ENCODE measurements at regions not wholly inside any gene's neighbourhood (a gene's known extent, or its start where the extent isn't known, plus 50 kb on each side); places are given as distances from the start of the nearest gene placed in this dataset.

DNA sequence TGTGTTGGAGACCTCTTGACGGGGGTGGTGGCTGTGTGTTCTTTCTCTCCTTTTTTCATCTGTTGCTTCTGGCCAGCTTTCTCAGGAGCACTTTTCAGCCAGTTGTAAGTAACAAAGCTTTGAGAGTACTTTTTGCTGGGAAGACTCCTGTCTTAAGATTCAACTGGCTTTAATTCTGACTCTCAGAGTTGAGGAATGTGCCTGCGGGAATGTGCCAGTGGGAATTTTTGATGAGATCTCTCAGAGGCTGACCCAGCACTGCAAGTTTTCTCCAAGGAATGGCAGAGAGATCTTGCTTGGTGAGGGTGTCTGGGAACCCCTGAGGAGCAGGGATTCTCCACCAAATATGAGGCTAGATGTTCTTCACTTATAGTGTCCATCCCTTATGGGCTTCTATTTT is 91.6 kb upstream of the OR9Q1 start:
- TF ChIP-seq, protein P1, sequence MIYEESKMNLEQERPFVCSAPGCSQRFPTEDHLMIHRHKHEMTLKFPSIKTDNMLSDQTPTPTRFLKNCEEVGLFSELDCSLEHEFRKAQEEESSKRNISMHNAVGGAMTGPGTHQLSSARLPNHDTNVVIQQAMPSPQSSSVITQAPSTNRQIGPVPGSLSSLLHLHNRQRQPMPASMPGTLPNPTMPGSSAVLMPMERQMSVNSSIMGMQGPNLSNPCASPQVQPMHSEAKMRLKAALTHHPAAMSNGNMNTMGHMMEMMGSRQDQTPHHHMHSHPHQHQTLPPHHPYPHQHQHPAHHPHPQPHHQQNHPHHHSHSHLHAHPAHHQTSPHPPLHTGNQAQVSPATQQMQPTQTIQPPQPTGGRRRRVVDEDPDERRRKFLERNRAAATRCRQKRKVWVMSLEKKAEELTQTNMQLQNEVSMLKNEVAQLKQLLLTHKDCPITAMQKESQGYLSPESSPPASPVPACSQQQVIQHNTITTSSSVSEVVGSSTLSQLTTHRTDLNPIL (CRISPR knock-in tag; IDR thresholded peaks at IDR 0.05; ENCODE audit: low read depth): no peak
- TF ChIP-seq, protein P2, sequence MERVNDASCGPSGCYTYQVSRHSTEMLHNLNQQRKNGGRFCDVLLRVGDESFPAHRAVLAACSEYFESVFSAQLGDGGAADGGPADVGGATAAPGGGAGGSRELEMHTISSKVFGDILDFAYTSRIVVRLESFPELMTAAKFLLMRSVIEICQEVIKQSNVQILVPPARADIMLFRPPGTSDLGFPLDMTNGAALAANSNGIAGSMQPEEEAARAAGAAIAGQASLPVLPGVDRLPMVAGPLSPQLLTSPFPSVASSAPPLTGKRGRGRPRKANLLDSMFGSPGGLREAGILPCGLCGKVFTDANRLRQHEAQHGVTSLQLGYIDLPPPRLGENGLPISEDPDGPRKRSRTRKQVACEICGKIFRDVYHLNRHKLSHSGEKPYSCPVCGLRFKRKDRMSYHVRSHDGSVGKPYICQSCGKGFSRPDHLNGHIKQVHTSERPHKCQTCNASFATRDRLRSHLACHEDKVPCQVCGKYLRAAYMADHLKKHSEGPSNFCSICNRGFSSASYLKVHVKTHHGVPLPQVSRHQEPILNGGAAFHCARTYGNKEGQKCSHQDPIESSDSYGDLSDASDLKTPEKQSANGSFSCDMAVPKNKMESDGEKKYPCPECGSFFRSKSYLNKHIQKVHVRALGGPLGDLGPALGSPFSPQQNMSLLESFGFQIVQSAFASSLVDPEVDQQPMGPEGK (CRISPR knock-in tag; IDR thresholded peaks at IDR 0.05; ENCODE audit: borderline replicate concordance): no peak
- TF ChIP-seq SNAI2 (CRISPR knock-in tag; IDR thresholded peaks at IDR 0.05) (no peak), CSDC2 (CRISPR knock-in tag; IDR thresholded peaks at IDR 0.05) (no peak), OSR1 (CRISPR knock-in tag; IDR thresholded peaks at IDR 0.05) (no peak), GLIS3 (CRISPR knock-in tag; IDR thresholded peaks at IDR 0.05) (no peak), ARNTL (CRISPR knock-in tag; IDR thresholded peaks at IDR 0.05; ENCODE audit: borderline replicate concordance, low read depth) (no peak), PPARA (CRISPR knock-in tag; IDR thresholded peaks at IDR 0.05; ENCODE audit: borderline replicate concordance) (no peak), ZFP3 (CRISPR knock-in tag; IDR thresholded peaks at IDR 0.05) (no peak)
- TF ChIP-seq, protein P3, sequence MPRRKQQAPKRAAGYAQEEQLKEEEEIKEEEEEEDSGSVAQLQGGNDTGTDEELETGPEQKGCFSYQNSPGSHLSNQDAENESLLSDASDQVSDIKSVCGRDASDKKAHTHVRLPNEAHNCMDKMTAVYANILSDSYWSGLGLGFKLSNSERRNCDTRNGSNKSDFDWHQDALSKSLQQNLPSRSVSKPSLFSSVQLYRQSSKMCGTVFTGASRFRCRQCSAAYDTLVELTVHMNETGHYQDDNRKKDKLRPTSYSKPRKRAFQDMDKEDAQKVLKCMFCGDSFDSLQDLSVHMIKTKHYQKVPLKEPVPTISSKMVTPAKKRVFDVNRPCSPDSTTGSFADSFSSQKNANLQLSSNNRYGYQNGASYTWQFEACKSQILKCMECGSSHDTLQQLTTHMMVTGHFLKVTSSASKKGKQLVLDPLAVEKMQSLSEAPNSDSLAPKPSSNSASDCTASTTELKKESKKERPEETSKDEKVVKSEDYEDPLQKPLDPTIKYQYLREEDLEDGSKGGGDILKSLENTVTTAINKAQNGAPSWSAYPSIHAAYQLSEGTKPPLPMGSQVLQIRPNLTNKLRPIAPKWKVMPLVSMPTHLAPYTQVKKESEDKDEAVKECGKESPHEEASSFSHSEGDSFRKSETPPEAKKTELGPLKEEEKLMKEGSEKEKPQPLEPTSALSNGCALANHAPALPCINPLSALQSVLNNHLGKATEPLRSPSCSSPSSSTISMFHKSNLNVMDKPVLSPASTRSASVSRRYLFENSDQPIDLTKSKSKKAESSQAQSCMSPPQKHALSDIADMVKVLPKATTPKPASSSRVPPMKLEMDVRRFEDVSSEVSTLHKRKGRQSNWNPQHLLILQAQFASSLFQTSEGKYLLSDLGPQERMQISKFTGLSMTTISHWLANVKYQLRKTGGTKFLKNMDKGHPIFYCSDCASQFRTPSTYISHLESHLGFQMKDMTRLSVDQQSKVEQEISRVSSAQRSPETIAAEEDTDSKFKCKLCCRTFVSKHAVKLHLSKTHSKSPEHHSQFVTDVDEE (CRISPR knock-in tag; IDR thresholded peaks at IDR 0.05): no peak
- no peak for ATAC-seq

DNA sequence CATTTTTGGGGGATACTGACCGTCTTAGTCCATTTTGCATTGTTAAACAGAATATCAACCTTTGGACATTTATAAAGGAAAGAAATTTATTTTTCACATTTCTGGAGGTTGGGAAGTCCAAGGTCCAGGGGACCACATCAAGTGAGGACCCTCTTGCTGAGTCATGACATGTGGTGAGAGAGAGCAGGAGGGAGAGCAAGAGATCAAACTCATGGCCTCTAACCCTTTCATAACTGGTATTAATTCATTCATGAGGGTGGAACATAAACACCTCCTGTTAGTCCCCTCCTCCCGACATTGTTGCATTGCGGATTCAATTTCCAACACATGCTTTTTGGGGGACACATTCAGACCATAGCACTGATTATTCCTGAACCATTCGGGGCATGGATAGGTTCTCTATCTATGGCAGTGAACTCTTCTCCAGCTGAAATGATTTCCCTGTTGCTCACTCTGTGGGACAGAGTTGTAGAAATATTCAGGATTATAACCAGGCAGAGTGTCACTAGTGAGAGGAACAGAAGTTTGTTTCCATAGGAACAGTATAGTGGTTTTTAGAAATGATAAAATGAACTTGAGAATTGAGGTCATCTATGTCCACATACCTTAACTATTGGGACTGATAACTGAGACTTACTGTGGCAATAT is 88.2 kb upstream of the OR9Q1 start:
- ATAC-seq: no peak
- TF ChIP-seq RARB (CRISPR knock-in tag; IDR thresholded peaks at IDR 0.05) (no peak), ARNTL (CRISPR knock-in tag; IDR thresholded peaks at IDR 0.05; ENCODE audit: borderline replicate concordance, low read depth) (no peak), ESRRG (CRISPR knock-in tag; IDR thresholded peaks at IDR 0.05) (no peak), ZFP3 (CRISPR knock-in tag; IDR thresholded peaks at IDR 0.05) (no peak), ZNF70 (CRISPR knock-in tag; IDR thresholded peaks at IDR 0.05) (no peak), SNAI2 (CRISPR knock-in tag; IDR thresholded peaks at IDR 0.05) (no peak), TOX (CRISPR knock-in tag; IDR thresholded peaks at IDR 0.05; ENCODE audit: borderline replicate concordance) (no peak), ISL1 (CRISPR knock-in tag; IDR thresholded peaks at IDR 0.05) (no peak), PPARA (CRISPR knock-in tag; IDR thresholded peaks at IDR 0.05; ENCODE audit: borderline replicate concordance) (no peak), ZFP30 (CRISPR knock-in tag; IDR thresholded peaks at IDR 0.05) (no peak), ZNF8 (CRISPR knock-in tag; IDR thresholded peaks at IDR 0.05) (no peak), BACH2 (CRISPR knock-in tag; IDR thresholded peaks at IDR 0.05; ENCODE audit: borderline replicate concordance) (no peak), TCF4 (CRISPR knock-in tag; IDR thresholded peaks at IDR 0.05; ENCODE audit: borderline replicate concordance) (no peak), ZNF565 (CRISPR knock-in tag; conservative IDR thresholded peaks at IDR 0.05; ENCODE audit: low read depth) (no peak), GLIS3 (CRISPR knock-in tag; IDR thresholded peaks at IDR 0.05) (no peak), CSDC2 (CRISPR knock-in tag; IDR thresholded peaks at IDR 0.05) (no peak)
- TF ChIP-seq, protein P2 (CRISPR knock-in tag; IDR thresholded peaks at IDR 0.05; ENCODE audit: borderline replicate concordance): no peak
- TF ChIP-seq, protein P1 (CRISPR knock-in tag; IDR thresholded peaks at IDR 0.05; ENCODE audit: low read depth): no peak
- TF ChIP-seq, protein P4, sequence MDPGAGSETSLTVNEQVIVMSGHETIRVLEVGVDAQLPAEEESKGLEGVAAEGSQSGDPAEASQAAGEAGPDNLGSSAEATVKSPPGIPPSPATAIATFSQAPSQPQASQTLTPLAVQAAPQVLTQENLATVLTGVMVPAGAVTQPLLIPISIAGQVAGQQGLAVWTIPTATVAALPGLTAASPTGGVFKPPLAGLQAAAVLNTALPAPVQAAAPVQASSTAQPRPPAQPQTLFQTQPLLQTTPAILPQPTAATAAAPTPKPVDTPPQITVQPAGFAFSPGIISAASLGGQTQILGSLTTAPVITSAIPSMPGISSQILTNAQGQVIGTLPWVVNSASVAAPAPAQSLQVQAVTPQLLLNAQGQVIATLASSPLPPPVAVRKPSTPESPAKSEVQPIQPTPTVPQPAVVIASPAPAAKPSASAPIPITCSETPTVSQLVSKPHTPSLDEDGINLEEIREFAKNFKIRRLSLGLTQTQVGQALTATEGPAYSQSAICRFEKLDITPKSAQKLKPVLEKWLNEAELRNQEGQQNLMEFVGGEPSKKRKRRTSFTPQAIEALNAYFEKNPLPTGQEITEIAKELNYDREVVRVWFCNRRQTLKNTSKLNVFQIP (CRISPR knock-in tag; IDR thresholded peaks at IDR 0.05; ENCODE audit: borderline replicate concordance, low read depth): no peak
- TF ChIP-seq, protein P3 (CRISPR knock-in tag; IDR thresholded peaks at IDR 0.05): no peak

Measured in SK-N-SH treated with all-trans-retinoic acid at 6 μM for 48 hours (cell line).